ENCODE measurements at regions not wholly inside any gene's neighbourhood (a gene's known extent, or its start where the extent isn't known, plus 50 kb on each side); places are given as distances from the start of the nearest gene placed in this dataset.
A peak's percentile ranks its signal among the peaks of the same experiment; 100 is the strongest.

GRCh38 chr3:102163039-102163817, 271.6 kb upstream of the ZPLD1 start:
- Histone ChIP-seq H3K9me3 (no peaks in the 10 kb centered on the region), H3K36me3 (no peaks in the 10 kb centered on the region)
- peak; percentile 48 for DNase-seq

GRCh38 chr3:102163818-102164154, 271.0 kb upstream of the ZPLD1 start:
- no peak for DNase-seq
- Histone ChIP-seq H3K4me3 (no peak overlapping the region), H3K9me3 (no peaks in the 10 kb centered on the region), H3K36me3 (no peaks in the 10 kb centered on the region), H3K27me3 (no peaks in the 10 kb centered on the region)

More at GRCh38 chr3:102163039-102163817, 271.6 kb upstream of the ZPLD1 start:
- Histone ChIP-seq H3K4me3 (no peak overlapping the region), H3K27me3 (no peaks in the 10 kb centered on the region)

- Histone ChIP-seq H3K36me3 (no peaks in the 10 kb centered on the region), H3K4me3 (no peak overlapping the region), H3K27me3 (no peaks in the 10 kb centered on the region), H3K9me3 (no peaks in the 10 kb centered on the region)
- DNase-seq = peak; percentile 10
Measured at GRCh38 chr3:102165367-102165766, 269.4 kb upstream of the ZPLD1 start.

DNA sequence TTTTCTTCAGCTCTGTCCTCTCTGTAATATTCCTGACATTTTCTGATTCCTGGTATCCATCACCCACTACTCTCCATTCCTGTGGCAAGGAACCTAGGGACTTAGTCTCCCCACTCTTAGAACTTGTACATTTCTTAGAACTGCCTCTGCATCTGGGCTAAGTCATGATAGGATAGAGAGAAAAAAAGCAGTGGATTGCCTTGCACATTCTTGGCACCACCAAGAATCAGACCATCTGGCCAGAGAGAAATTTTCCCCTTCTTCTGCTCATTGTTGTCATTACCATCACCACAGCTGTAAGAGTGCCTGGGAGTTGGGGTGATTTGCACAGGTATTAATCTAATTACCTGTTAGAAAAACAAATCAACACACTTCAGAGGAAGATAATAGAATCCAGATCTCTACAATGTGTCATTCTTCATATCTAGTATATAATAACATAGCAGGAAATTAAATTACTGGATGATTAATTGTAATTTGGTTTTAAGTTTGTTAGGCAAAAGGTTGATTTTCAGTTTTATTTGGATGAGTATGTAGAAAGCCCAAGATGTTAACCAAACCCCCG, 264.8 kb upstream of the ZPLD1 start:
- Histone ChIP-seq H3K36me3 (no peaks in the 10 kb centered on the region), H3K27me3 (no peaks in the 10 kb centered on the region), H3K9me3 (no peaks in the 10 kb centered on the region), H3K4me3 (no peak overlapping the region)
- DNase-seq = no peak

GRCh38 chr3:102170545-102170944, 264.3 kb upstream of the ZPLD1 start:
- H3K4me3 ChIP-seq = no peak overlapping the region
- H3K36me3 ChIP-seq = no peaks in the 10 kb centered on the region
- H3K9me3 ChIP-seq = no peaks in the 10 kb centered on the region
- no peak for DNase-seq
- H3K27me3 ChIP-seq = no peaks in the 10 kb centered on the region

- no peaks in the 10 kb centered on the region for H3K27me3 ChIP-seq
- peak; percentile 55 for DNase-seq
- no peaks in the 10 kb centered on the region for H3K9me3 ChIP-seq
- H3K4me3 ChIP-seq = no peak overlapping the region
- H3K36me3 ChIP-seq = no peaks in the 10 kb centered on the region
Measured at GRCh38 chr3:102174312-102174712, 260.5 kb upstream of the ZPLD1 start.

GRCh38 chr3:102174832-102175374, 259.9 kb upstream of the ZPLD1 start:
- H3K4me3 ChIP-seq = no peak overlapping the region
- DNase-seq = no peak
- H3K36me3 ChIP-seq = no peaks in the 10 kb centered on the region
- H3K9me3 ChIP-seq = no peaks in the 10 kb centered on the region
- no peaks in the 10 kb centered on the region for H3K27me3 ChIP-seq

- Histone ChIP-seq H3K9me3 (no peaks in the 10 kb centered on the region), H3K36me3 (no peaks in the 10 kb centered on the region), H3K27me3 (no peaks in the 10 kb centered on the region), H3K4me3 (no peak overlapping the region)
- no peak for DNase-seq
Measured at GRCh38 chr3:102176333-102177050, 258.3 kb upstream of the ZPLD1 start.

- no peaks in the 10 kb centered on the region for H3K36me3 ChIP-seq
- no peak for DNase-seq
- no peak overlapping the region for H3K4me3 ChIP-seq
- H3K9me3 ChIP-seq = no peaks in the 10 kb centered on the region
- no peaks in the 10 kb centered on the region for H3K27me3 ChIP-seq
Measured at GRCh38 chr3:102177075-102177755, 257.6 kb upstream of the ZPLD1 start.

- no peak for DNase-seq
Measured at GRCh38 chr3:102178817-102179216, 256.0 kb upstream of the ZPLD1 start.

GRCh38 chr3:102179326-102180177, 255.3 kb upstream of the ZPLD1 start:
- H3K36me3 ChIP-seq = no peaks in the 10 kb centered on the region
- H3K9me3 ChIP-seq = no peaks in the 10 kb centered on the region
- no peaks in the 10 kb centered on the region for H3K27me3 ChIP-seq
- no peak overlapping the region for H3K4me3 ChIP-seq
- DNase-seq = no peak

More at GRCh38 chr3:102178817-102179216, 256.0 kb upstream of the ZPLD1 start:
- H3K27me3 ChIP-seq = no peaks in the 10 kb centered on the region
- H3K36me3 ChIP-seq = no peaks in the 10 kb centered on the region
- H3K4me3 ChIP-seq = no peak overlapping the region
- H3K9me3 ChIP-seq = no peaks in the 10 kb centered on the region

- Histone ChIP-seq H3K4me3 (no peak overlapping the region), H3K36me3 (no peaks in the 10 kb centered on the region), H3K9me3 (no peaks in the 10 kb centered on the region), H3K27me3 (no peaks in the 10 kb centered on the region)
- DNase-seq = no peak
Measured at GRCh38 chr3:102180280-102180931, 254.4 kb upstream of the ZPLD1 start.

- no peaks in the 10 kb centered on the region for H3K9me3 ChIP-seq
- no peak overlapping the region for H3K4me3 ChIP-seq
- H3K27me3 ChIP-seq = no peaks in the 10 kb centered on the region
- H3K36me3 ChIP-seq = no peaks in the 10 kb centered on the region
- peak; percentile 73 for DNase-seq
Measured at GRCh38 chr3:102181175-102181920, 253.5 kb upstream of the ZPLD1 start.

GRCh38 chr3:102182162-102182561, 252.7 kb upstream of the ZPLD1 start:
- no peak for DNase-seq
- Histone ChIP-seq H3K36me3 (no peaks in the 10 kb centered on the region), H3K9me3 (no peaks in the 10 kb centered on the region), H3K4me3 (no peak overlapping the region), H3K27me3 (no peaks in the 10 kb centered on the region)

DNA sequence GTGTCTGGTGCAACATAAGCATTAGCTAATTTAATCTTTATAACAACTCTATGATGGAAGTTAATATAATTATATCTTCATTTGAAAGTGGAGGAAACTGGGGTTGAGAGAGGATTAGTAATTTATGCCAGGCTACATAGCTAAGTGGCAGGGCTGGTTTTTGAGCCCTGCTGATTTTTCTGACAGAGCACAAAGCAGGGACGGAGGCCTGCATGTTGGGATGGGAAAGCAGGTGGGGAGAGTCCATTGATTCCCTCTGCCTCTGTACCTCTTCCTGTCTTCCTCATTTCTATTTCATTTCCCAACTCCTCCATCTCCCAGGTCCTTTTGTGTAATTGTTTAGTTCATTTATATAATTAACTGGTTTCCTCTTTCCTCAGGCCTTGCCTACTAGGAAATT, 251.6 kb upstream of the ZPLD1 start:
- no peak for DNase-seq
- no peaks in the 10 kb centered on the region for H3K36me3 ChIP-seq
- no peaks in the 10 kb centered on the region for H3K9me3 ChIP-seq

More for the DNA sequence above, 251.6 kb upstream of the ZPLD1 start:
- H3K4me3 ChIP-seq = no peak overlapping the region
- H3K27me3 ChIP-seq = no peaks in the 10 kb centered on the region

Measured in MG63 (cell line).